Mammary epithelial cell (primary cell): ENCODE measurements at regions not wholly inside any gene's neighbourhood (a gene's known extent, or its start where the extent isn't known, plus 50 kb on each side); places are given as distances from the start of the nearest gene placed in this dataset.

Experiments
- CTCF ChIP-seq, 2 donors: IDR thresholded peaks in 1 of 2; conservative IDR thresholded peaks in 1 of 2; 2 replicates each; pipeline ENCODE4 v1.5.1; 2011 to 2012; ENCODE audit warnings: inconsistent platforms in 2 of 2, low read length in 2 of 2, mild to moderate bottlenecking in 2 of 2, control low read depth in 1 of 2, low read depth in 1 of 2; ENCODE audit not compliant: insufficient read depth in 1 of 2; ENCODE audit errors: extremely low read depth in 1 of 2
- EZH2 ChIP-seq: IDR thresholded peaks from 2 replicates; pipeline ENCODE4 v1.6.1; 2012; ENCODE audit warnings: low read length, inconsistent platforms, borderline replicate concordance

GRCh38 chr4:1553365-1553764, 130.7 kb downstream of the FAM53A start:
- TF ChIP-seq CTCF (conservative IDR thresholded peaks at IDR 0.05 in 1 of 2, IDR thresholded peaks at IDR 0.05 in 1 of 2; ENCODE audit: extremely low read depth in 1 of 2, insufficient read depth in 1 of 2, low read depth in 1 of 2, low read length in 2 of 2) (no peak), EZH2 (no peak)
